KG1 (cell line): ENCODE measurements at regions not wholly inside any gene's neighbourhood (a gene's known extent, or its start where the extent isn't known, plus 50 kb on each side); places are given as distances from the start of the nearest gene placed in this dataset.

Experiments
- DNase-seq: peaks from one replicate; lab custom pipeline; 2025; lab: John Stamatoyannopoulos, UW

DNA sequence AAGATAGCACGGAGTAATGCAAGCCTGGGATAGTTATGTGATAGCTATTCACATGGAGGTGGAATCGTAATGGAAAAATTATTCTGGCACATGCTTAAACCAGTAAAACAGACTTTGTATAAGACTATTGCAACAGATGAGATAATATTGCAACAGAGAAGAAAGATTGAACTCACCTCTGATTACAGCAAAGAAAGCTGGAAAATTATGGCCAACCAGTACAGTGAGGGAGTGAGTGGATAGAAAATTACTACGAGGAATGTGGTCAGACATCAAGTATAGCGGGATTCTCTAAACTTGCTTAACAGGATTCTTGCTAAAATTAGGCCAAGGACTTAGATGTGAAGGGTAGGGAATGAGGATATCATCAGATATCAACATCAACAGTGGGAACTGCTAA lies 397.6 kb upstream of the KLHL1 start:
- DNase-seq, result no peak

DNA sequence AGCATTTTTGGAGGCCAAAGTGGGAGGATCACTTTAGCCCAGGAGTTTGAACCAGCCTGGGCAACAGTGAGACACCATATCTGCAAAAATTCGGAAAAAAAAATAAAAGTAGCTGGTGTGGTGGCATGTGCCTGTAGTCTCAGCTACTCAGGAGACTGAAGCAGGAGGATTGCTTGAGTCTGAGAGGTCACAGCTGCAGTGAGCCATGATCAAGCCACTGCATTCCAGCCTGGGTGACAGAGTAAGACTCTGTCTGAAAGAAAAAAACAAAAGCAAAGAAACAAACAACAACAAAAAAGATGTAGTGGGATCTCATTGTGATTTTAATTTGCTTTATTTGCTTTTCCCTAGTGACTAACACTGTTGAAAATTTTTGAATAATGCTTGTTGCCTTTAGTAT lies 394.7 kb upstream of the KLHL1 start:
- DNase-seq, result no peak

DNA sequence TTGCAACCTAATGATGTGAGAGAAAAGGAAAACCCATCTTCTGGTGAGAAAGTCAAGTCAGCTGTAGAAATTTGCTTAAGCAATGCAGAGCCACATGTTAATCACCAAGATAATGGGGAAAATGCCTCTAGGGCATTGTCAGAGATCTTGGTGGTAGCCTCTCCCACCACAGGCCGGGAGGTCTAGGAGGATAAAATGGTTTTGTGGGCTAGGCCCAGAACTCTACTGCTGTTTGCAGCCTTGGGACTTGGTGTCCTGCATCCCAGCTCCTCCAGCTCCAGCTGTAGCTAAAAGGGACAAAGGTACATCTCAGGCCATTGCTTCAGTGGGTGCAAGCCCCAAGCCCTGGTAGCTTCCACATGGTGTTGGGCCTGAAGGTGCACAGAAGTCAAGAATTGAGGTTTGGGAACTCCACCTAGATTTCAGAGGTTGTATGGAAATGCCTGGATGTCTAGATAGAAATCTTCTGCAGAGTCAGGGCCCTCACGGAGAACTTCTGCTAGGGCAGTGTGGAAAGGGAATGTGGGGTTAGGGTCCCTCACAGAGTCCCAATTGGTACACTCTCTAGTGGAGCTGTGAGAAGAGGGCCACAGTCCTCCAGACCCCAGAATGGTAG lies 382.2 kb upstream of the KLHL1 start:
- DNase-seq, result no peak

DNA sequence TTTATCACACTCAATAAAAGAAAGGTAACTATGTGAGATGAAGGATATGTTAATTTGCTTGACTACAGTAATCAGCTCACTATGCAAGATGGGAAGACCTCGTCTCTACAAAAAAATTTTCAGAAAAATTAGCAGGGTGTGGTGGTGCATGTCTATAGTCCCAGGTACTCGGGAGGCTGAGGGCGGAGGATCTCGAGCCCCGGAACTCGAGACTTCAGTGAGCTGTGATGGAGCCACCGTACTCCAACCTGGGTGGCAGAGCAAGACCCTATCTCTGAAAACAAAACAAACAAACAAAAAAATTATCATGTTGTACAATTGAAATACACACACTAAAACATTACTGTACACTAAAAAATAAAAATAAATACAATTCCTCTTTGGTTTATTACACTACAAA lies 376.7 kb upstream of the KLHL1 start:
- no peak for DNase-seq

DNA sequence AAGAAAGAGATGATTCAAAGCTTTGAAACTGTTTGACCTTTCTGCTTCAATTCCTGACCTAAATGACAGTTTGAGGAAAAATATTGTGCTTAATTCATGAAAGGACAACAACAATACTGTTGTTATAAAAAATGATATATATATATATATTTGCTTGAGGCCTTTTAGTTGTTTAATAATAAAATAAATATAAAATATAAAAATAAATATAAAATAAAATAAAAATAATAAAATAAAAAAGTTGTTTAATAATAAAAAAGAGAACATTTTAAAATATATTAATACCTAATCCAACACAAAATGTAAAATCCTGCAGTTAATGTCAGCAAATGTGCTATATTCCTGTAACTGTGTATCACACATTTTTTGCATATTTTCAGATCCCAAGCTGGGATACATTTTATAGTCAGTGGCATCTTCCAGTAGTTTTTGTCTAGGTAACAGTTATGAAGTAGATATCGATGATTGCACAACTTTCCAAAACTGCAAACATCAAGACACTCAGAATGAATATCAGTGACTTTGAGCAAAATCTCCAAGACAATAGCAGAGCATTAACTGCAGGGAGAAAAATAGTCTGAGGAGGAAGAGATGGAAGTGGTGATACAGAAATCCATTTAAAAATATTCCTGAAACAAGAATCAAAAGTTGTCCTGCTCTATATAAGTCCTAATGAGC lies 375.5 kb upstream of the KLHL1 start:
- no peak for DNase-seq

DNA sequence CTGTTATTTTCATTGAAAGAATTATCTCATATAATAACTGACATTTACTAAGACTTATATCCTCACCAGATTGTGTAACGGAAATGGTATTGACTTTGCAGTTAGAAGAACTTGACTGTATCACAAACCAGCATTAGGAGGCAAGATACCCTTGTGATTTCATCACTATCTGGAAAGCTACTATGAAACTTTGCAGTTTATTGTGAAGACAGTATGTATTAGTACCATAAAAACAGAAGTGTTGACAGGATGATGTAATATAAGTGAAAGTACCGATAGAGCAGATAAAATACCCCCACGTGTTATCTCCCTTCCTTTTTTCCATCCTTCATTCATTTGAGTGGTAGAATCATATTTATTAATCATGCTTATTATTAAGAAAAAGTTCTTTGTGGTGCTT lies 365.7 kb upstream of the KLHL1 start:
- DNase-seq, result no peak

DNA sequence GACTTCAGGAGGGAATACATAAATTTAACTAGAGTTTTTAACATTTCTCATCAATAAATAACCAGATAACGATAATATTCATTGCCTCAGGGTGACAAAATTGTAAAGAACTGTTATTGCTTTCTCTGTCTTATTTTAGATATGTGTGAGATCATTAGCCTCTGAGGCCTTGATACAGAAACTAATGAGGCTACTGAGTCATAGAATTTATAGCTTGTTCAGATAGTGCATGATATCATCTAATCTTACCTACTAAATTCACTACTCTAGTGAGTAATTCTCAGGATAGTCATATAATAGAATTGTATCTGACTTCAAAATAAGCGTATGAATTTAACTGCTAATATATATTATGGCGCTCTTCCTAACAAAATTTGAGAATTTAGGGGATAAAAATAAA lies 360.8 kb upstream of the KLHL1 start:
- DNase-seq, result no peak

DNA sequence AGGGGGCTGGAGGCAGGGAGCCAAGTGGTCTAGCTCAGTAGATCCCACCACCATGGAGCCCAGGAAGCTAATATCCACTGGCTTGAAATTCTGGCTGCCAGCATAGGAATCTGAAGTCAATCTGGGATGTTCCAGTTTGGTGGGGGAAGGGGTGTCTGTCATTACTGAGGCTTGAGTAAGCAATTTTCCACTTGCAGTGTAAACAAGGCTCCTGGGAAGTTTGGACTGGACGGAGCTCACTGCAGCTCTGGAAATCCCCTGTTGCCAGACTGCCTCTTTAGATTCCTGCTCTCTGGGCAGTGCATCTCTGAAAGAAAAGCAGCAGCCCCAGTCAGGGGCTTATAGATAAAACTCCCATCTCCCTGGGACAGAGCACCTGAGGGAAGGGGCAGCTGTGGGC lies 349.2 kb upstream of the KLHL1 start:
- no peak for DNase-seq

DNA sequence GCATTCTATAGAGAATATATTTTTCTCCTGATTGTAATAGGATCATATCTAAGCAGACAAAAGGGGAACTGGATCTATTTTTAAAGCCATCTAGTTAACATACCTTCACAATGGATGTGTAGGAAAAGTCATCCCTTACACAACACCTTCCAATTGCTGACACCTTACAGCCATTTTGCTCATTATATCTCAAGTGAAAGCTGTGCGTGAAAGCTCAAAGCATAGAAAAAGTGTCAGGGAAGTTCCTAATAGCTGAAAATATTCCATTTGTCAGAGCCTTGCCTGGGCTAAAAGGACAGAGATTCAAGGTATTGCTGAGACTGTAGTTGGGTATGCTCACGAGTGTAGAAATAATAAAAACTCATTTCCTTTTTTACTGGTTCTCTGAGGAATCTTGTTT lies 340.6 kb upstream of the KLHL1 start:
- no peak for DNase-seq

DNA sequence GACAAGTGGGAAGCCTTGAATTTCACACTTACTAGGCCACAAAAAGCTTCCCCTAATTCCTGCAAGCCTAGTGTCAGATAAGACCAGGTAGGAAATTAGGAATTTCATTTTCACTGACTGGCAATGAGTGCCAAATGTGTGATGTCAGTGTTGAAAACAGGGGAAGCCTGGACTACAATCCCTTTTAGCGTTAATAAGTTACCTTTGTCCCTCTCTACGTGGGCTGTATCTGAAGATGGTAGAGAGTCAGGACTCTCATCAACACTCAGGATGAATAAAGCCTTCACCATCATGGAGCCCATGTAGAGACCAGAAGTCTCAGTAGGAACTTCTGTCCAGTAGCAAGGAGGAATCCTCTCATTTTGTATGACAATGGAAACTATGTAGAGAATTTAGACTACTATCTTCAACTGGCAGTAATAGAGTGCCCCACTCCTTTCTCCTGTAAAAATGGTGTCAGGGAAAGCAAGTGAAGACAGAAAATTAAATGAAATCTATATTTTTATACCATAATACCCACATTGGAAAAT lies 324.1 kb upstream of the KLHL1 start:
- no peak for DNase-seq

DNA sequence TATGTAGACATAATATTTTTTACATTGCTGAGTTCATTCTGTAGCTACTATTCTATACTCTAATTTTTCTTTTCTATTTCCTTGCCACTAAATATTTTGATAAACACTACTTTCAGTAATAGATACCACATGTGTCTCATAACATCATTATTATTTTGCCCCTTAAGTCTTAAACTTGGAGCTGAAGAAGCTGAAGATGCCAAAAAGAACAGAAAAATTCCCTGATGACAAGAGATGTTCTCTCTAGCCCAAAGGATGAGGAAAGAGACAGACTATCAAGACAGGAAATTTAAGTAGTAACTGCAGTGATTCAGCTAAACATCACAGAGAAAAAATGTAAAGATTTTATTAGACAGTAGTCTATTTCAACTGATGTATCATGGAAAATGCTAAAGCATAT lies 322.0 kb upstream of the KLHL1 start:
- no peak for DNase-seq

DNA sequence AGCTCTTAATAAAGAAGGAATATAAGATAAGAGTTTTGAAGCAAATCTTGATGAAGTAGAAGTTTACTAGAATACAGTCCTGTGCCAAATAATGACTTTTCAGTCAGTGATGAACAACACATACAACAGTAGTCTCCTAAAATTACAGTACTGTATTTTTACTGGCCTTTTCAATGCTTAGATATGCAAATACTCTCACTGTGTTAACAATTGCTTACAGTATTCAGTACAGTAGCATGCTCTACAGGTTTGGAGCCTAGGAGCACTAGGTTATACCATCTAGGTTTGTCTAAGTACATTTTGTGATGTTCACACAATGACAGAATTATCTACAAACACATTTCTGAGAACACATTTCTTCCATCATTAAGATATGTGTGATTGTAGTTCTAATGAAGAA lies 316.7 kb upstream of the KLHL1 start:
- DNase-seq, result no peak

DNA sequence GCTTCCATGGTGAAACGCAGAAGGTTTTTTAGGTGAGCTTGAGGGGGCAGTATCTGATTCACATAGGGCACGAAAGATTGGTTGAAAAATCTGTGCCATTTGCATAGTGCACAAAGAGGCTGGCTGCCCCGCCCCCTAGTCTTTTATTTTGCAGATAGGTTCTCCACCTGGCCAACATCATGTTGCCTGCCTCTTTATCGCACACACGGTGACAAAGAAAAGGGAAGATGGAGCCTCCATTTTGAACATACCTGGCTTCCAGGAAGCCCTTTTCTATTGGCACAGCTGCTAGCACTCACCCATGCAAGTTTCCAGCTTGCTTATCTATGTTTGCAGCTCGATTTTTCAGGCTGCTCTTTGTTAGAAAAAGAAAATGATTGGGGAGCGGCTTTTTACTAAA lies 316.2 kb upstream of the KLHL1 start:
- DNase-seq, result no peak

DNA sequence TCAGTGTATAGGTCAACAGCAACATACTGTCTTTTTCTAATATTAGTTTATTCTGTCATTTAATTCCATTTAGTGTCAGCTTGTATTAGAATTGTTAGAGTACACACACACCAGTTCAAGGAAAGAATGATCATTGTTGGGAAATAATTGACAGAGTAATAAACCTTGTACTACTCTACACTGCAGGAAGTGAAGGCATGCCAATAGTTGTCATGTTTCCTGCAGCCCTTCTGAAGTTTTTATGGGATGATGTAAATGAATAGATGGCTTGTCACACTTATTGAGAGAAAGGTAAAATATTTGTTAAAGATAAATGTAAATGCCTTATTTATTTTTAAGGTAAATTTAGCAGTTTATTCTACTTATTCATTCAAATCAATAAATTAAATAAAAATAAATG lies 306.9 kb upstream of the KLHL1 start:
- DNase-seq, result no peak

DNA sequence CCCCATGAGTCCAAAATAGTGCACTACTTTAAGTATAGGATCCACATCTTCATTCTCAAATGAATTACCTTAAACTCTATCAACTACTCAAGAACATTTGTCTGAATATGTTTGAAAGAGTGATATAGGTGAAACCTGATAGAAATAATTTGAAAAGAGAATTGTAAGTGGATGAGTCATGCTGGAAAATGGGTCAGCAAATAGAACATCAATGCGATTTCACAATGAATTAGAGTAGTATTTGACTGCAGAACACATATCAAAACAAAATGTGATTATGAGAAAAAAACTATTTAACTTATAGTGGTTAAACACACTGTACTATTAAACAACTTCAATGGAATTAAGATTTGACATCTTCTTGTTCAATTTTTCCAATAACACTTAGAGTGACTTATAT lies 300.6 kb upstream of the KLHL1 start:
- no peak for DNase-seq

DNA sequence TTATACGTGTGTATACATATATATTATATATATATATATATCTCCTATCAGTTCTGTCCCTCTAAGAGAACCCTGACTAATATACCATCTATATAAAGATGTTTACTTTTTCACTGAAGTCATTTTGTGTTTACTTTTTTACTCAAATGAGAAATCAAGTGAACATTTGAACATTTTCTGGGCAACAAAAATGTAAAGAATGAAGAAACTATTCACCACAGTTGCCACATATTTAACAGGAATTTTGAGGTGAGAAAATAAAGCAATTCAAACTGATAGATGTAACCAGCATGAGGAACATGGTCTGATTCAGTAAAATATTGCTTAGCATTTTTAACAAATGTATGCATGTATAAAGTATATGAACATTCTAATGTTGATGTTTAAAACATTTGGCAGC lies 299.2 kb upstream of the KLHL1 start:
- DNase-seq, result no peak

DNA sequence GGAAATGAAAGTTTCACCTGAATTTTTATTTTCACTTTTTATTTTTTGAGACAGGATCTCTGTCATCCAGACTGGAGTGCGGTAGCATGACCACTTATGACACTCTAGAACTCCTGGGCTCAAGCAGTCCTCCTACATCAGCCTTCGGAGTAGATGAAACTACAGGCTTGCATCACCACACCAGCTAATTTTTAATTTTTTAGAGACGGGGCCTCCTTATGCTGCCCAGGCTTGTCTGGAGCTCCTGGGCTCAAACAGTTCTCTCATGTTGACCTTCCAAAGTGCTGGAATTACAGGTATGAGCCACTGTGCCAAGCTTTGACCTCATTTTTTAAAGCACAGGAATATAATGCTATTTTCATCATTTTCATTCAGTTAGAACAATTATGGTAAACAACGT lies 297.0 kb upstream of the KLHL1 start:
- DNase-seq, result no peak

DNA sequence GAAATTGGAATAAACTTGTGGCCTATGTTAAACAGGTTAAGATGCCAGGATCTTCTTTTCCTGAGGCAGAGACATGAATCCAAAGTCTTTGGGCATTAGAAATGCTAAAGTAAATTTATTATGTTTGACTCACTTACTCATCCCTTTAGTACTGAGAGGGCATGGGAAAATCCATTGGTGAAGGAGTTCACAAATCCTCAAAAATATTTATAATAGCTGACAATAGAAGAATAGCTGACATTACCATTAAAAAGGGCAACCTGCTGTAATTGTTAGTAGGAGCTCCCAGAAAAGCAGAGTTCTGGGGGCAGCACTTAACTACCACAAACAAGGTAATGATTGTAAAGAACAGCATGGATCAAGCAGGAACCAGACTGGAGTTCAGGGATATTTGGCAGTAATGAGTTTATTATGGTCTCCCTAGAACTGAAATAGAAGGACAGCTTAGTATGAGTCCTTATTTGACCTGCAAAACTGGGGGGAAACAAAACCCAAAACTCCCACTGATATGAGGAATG lies 285.8 kb upstream of the KLHL1 start:
- no peak for DNase-seq

DNA sequence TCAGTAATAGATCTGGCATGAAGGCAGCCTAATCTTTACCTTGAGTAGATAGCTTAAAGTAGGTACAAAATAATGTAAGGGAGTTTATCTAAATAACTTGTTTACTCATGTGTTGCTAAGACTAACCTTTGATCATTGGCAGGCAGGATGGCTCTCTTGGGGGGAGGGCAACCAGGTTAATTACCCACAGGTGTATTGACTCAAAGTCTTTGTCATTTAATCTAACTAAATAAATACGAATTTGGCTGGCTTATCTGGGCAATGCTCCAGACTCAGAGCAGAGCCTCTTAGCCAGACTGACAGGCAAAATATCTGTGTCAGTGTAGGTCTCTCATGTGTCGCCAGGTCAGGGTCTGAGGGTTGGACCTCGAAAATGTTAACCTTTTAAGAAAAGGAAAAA lies 283.4 kb upstream of the KLHL1 start:
- no peak for DNase-seq

DNA sequence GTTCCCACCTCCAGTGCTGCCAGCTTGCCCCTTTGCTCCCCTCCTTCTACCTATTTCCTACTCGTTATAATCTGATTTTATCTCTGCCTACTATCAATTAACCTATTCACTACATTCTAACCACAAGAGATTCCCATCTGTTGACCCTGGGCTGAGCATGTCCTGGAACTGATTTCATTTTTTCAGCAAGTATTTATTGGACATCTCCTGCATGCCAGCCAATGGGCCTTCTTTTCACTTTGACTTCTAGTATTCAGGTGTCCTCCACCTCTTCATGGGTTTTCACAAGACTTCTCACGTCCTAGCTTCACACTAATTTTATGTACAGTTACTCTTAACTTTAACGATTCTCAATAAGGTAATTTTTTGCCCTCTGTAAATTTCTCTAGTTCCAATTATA lies 282.7 kb upstream of the KLHL1 start:
- no peak for DNase-seq

DNA sequence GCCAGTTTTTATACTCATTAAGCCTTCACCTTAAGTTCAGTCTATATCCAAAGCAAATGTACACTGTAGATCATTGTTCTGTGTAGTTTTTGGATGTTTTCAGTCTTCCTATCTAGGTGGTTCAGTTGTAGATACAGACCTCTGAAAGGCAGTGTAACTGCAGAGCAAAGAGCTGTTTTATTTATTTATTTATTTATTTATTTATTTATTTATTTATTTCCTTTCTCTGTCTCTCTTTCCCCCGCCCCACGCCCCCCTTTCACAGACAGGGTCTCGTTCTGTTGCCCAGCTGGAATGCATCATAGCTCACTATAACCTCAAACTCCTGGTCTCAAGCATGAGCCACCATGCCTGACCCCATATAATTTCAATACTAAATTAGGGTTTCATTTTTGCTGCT lies 281.8 kb upstream of the KLHL1 start:
- DNase-seq, result no peak

DNA sequence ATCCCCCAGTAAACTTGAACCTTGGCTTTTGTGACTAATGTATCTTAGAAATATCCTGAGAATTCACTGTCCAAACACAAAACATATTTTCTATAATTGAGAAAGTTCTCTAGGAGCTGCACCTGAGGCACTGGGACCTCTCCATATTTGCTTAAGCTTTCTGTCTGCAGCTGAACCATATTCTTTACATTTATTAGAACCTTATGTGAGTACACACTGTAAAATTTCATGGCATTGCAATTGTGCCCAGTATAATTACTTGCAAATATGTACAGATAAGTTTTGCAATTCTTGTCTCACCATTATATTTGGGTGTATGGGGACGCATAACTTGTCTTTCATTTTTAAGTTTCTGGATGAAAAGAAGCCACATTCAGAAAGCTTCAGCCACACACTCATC lies 280.7 kb upstream of the KLHL1 start:
- DNase-seq, result no peak

DNA sequence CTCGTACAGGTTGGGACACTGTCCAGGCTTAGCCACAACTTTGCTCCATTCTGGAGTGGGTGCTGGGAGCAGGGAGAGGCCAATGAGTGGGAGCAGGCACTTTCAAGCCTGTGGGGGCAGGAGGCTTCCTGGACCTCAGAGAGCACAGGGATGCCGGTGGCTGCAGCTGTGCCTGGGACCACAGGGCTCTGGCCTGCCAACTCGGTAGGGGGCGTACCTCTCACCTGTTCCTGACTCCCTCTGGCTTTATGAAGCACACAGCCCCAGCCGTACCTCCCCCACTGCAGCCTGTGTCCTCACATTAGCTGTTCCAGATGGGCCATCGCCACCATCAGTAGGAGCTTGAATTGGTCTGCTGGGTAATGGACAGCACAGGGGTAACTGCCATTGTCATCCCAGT lies 278.7 kb upstream of the KLHL1 start:
- DNase-seq, result no peak

DNA sequence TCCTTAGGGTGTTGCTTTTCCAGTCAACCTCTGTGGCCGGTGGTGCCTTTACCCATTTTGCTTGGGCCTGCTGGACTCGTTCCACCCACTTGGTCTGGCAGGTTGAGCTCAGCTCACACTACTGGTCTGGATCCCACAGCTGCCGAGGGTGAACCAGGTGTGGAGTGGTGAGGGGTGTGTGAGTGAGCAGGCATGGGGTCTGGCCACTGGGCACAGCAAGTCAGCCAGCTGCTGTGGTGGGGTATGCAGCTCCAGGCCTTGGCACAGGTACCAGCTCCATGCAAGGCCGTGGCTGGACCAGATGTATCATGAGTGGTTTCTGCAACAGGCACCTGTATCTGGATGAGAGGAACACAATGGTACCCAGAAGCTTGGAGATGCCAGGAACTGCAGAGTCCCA lies 277.6 kb upstream of the KLHL1 start:
- DNase-seq, result no peak
